Tibial nerve (tissue), 4 donors: ENCODE measurements at regions not wholly inside any gene's neighbourhood (a gene's known extent, or its start where the extent isn't known, plus 50 kb on each side); places are given as distances from the start of the nearest gene placed in this dataset.

Experiments used
- DNase-seq, 2 donors: peaks; one replicate each; pipeline ENCODE4 v3.0.0-alpha.2; 2019; ENCODE audit warnings: low spot score in 2 of 2
- H3K27ac ChIP-seq, 4 donors: fragments of 200-600 bp; sonication (generic) in 3 of 4; one replicate each; pipeline ENCODE4 v1.5.1; 2017 to 2019; ENCODE audit warnings: mild to moderate bottlenecking in 1 of 4
- H3K27me3 ChIP-seq, 2 donors: fragments of 200-600 bp; sonication (generic) in 1 of 2; one replicate each; pipeline versions ENCODE4 v1.5.1 to v1.6.0; 2017 to 2019
- H3K36me3 ChIP-seq, 3 donors: fragments of 200-600 bp; sonication (generic); one replicate each; pipeline ENCODE4 v1.5.1; 2018 to 2019
- H3K4me1 ChIP-seq, 4 donors: fragments of 200-600 bp; sonication (generic) in 3 of 4; one replicate each; pipeline ENCODE4 v1.5.1; 2017 to 2019
- H3K4me3 ChIP-seq, 4 donors: fragments of 200-600 bp; sonication (generic) in 3 of 4; one replicate each; pipeline ENCODE4 v1.5.1; 2017 to 2019; ENCODE audit warnings: mild to moderate bottlenecking in 1 of 4, moderate library complexity in 1 of 4
- H3K9me3 ChIP-seq, 4 donors: fragments of 200-600 bp; sonication (generic) in 3 of 4; one replicate each; pipeline ENCODE4 v1.5.1; 2017 to 2019
- CTCF ChIP-seq, 5 experiments: fragments of 200-600 bp in 3 of 5; fragments of 450-650 bp in 2 of 5; sonication (generic) in 3 of 5; IDR thresholded peaks; one replicate each; pipeline ENCODE4 v1.5.1; 2016 to 2019; ENCODE audit warnings: antibody characterized with exemption in 5 of 5, mild to moderate bottlenecking in 3 of 5, moderate library complexity in 2 of 5
- EP300 ChIP-seq, 2 donors: sonication (generic); formaldehyde crosslinking; IDR thresholded peaks; one replicate each; pipeline ENCODE4 v1.6.1; 2017; ENCODE audit warnings: antibody characterized with exemption in 2 of 2, mild to moderate bottlenecking in 1 of 2
- POLR2A ChIP-seq, 2 donors: fragments of 450-650 bp; IDR thresholded peaks; one replicate each; pipeline ENCODE4 v1.6.1; 2017; ENCODE audit warnings: antibody characterized with exemption in 2 of 2, mild to moderate bottlenecking in 2 of 2, moderate library complexity in 2 of 2
- WGBS, 2 donors: methylation state at CpG; one replicate each; pipeline ENCODE4 v1.1.5; 2018; 5-methylcytosine and 5-hydroxymethylcytosine counted together

- no peaks in the 10 kb centered on the region for H3K27me3 ChIP-seq
- H3K27ac ChIP-seq = no peak overlapping the region
- no peaks in the 10 kb centered on the region for H3K9me3 ChIP-seq
- no peaks in the 10 kb centered on the region for H3K36me3 ChIP-seq
- no peaks in the 10 kb centered on the region for H3K4me1 ChIP-seq
- DNase-seq = no peak
- TF ChIP-seq POLR2A (IDR thresholded peaks at IDR 0.05) (no peak), CTCF (IDR thresholded peaks at IDR 0.05) (no peak), EP300 (IDR thresholded peaks at IDR 0.05) (no peak)
- whole genome bisulfite sequencing, 2 donors = 58 to 68% methylated on average over 2 of the region's 2 CpGs
- no peak overlapping the region for H3K4me3 ChIP-seq
These were observed 525.9 kb upstream of the ZFP42 start for GRCh38 chr4:187469627-187470026.

DNA sequence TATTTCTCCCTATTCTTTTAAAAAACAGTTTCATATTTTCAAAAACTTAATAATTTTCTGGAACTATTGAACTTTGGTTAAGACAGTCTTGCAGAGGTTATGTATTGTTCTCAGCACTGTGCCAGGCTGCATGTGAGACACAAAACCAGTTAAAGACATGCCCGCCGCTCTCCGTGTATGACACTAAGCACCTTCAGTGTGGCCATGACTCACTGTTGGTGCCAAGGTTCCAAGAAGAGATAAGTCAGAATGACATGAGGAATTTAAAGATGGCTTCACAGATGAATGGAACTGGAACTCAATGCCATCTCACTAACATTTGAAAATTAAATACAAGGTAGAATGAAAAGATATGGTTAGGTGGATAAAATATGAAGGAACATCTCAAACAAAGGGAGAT lies 525.5 kb upstream of the ZFP42 start:
- no peak for TF ChIP-seq POLR2A (IDR thresholded peaks at IDR 0.05)
- H3K4me3 ChIP-seq = no peak overlapping the region
- no peak overlapping the region for H3K27ac ChIP-seq
- no peaks in the 10 kb centered on the region for H3K36me3 ChIP-seq
- no peaks in the 10 kb centered on the region for H3K9me3 ChIP-seq
- H3K4me1 ChIP-seq = no peaks in the 10 kb centered on the region
- no peaks in the 10 kb centered on the region for H3K27me3 ChIP-seq
- 94 to 96% methylated on average over 3 of the region's 3 CpGs for WGBS, 2 donors
- no peak for DNase-seq

DNA sequence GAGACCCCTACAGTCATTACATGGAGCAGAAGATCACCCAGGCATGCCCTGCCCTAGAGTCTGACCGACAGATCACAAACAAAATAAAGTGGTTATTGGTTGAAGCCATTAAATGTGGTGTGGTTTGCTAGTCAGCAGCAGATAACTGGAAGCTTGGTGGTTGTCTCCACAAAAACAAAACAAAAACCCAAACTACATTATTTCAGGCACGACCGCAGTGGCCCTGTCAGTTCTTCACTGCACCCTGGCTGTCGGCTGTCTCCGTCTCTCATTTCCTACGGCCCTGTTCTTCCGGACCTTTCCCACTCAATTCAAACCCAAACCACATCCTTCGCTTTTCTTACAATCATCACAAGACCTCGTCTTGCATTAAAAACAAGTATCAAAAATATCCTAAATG lies 521.3 kb upstream of the ZFP42 start:
- 82 to 83% methylated on average over 9 of the region's 9 CpGs for WGBS, 2 donors
- TF ChIP-seq CTCF (IDR thresholded peaks at IDR 0.05) (no peak), POLR2A (IDR thresholded peaks at IDR 0.05) (no peak), EP300 (IDR thresholded peaks at IDR 0.05) (no peak)
- no peaks in the 10 kb centered on the region for H3K27me3 ChIP-seq

GRCh38 chr4:187475901-187476300 lies 519.7 kb upstream of the ZFP42 start:
- H3K9me3 ChIP-seq = no peaks in the 10 kb centered on the region
- peaks cover 0 to 22% (median 0%) of the 10 kb centered on the region in 4 donors for H3K4me1 ChIP-seq
- DNase-seq = no peak
- 89 to 92% methylated on average over 2 of the region's 2 CpGs for WGBS, 2 donors
- TF ChIP-seq POLR2A (IDR thresholded peaks at IDR 0.05) (no peak), CTCF (IDR thresholded peaks at IDR 0.05) (no peak), EP300 (IDR thresholded peaks at IDR 0.05) (no peak)
- no peaks in the 10 kb centered on the region for H3K27me3 ChIP-seq
- H3K27ac ChIP-seq = no peak overlapping the region
- H3K36me3 ChIP-seq = no peaks in the 10 kb centered on the region
- no peak overlapping the region for H3K4me3 ChIP-seq

More for the DNA sequence above, 521.3 kb upstream of the ZFP42 start:
- Histone ChIP-seq H3K4me1 (peaks cover 0 to 10% (median 0%) of the 10 kb centered on the region in 4 donors), H3K9me3 (no peaks in the 10 kb centered on the region), H3K4me3 (no peak overlapping the region), H3K36me3 (no peaks in the 10 kb centered on the region), H3K27ac (no peak overlapping the region)
- DNase-seq = no peak

GRCh38 chr4:187477224-187477623 lies 518.3 kb upstream of the ZFP42 start:
- Histone ChIP-seq H3K27ac (no peak overlapping the region), H3K4me3 (no peak overlapping the region), H3K4me1 (peaks cover 0 to 22% (median 0%) of the 10 kb centered on the region in 4 donors), H3K36me3 (no peaks in the 10 kb centered on the region), H3K27me3 (no peaks in the 10 kb centered on the region), H3K9me3 (no peaks in the 10 kb centered on the region)
- no peak for DNase-seq
- WGBS, 2 donors = 58 to 67% methylated on average over 6 of the region's 6 CpGs
- TF ChIP-seq POLR2A (IDR thresholded peaks at IDR 0.05) = no peak
- TF ChIP-seq CTCF (IDR thresholded peaks at IDR 0.05) = no peak
- TF ChIP-seq EP300 (IDR thresholded peaks at IDR 0.05) = no peak
